Mucosa of descending colon (tissue), 3 donors: ENCODE measurements at regions not wholly inside any gene's neighbourhood (a gene's known extent, or its start where the extent isn't known, plus 50 kb on each side); places are given as distances from the start of the nearest gene placed in this dataset.
A peak's percentile ranks its signal among the peaks of the same experiment; 100 is the strongest.

Source experiments
- ATAC-seq: fragments of 200-7000 bp; cut with Tn5 transposase; one replicate; pipeline ENCODE4 v1.9.1; 2020; ENCODE audit warnings: mild to moderate bottlenecking, moderate library complexity
- DNase-seq, 3 donors: peaks; one replicate each; pipeline ENCODE4 v3.0.0-alpha.2; 2020
- H3K36me3 ChIP-seq: fragments of 200-600 bp; one replicate; pipeline ENCODE4 v1.8.0; 2021; ENCODE audit warnings: low read depth, mild to moderate bottlenecking
- H3K4me1 ChIP-seq: fragments of 200-600 bp; one replicate; pipeline ENCODE4 v1.8.0; 2021; ENCODE audit warnings: low read depth, mild to moderate bottlenecking
- H3K4me3 ChIP-seq: fragments of 200-600 bp; one replicate; pipeline ENCODE4 v1.8.0; 2021; ENCODE audit warnings: mild to moderate bottlenecking
- H3K9me3 ChIP-seq: fragments of 200-600 bp; one replicate; pipeline ENCODE4 v1.8.0; 2021; ENCODE audit warnings: mild to moderate bottlenecking
- CTCF ChIP-seq: fragments of 200-600 bp; IDR thresholded peaks from one replicate; pipeline ENCODE4 v1.8.0; 2022; ENCODE audit warnings: antibody characterized with exemption, mild to moderate bottlenecking
- intact Hi-C, 2 donors: fragments of 100-400 bp; cut with DNase I in 1 of 2; cut with micrococcal nuclease in 1 of 2; formaldehyde crosslinking; loops; one replicate each; pipeline versions ENCODE4 v1.11.0 to v1.11.1; 2022; cut with DNase I, micrococcal nuclease
- donor health status: DM: no; HTN: no; CAD: no; lungs with moderate emphysema.
- donor health status: DM: no; HTN: no; CAD: no.
- donor health status: DM: no; HTN: yes; CAD: no.

- peak in 1 of 3 donors; percentile 27 for DNase-seq
Measured at GRCh38 chr6:170232186-170233002, 58.5 kb downstream of the DLL1 start.

GRCh38 chr6:170231293-170232185, 59.3 kb downstream of the DLL1 start:
- Histone ChIP-seq H3K36me3 (no peaks in the 10 kb centered on the region), H3K4me1 (no peaks in the 10 kb centered on the region), H3K9me3 (no peaks in the 10 kb centered on the region), H3K4me3 (no peak overlapping the region)
- ATAC-seq (no peak), DNase-seq (peak in 1 of 3 donors; percentile 19)
- no peak for TF ChIP-seq CTCF
- intact Hi-C loops = no loop called here

More at GRCh38 chr6:170232186-170233002, 58.5 kb downstream of the DLL1 start:
- H3K4me3 ChIP-seq = no peak overlapping the region
- H3K4me1 ChIP-seq = no peaks in the 10 kb centered on the region
- H3K9me3 ChIP-seq = no peaks in the 10 kb centered on the region
- no peak for ATAC-seq
- intact Hi-C loops = no loop called here
- TF ChIP-seq CTCF = no peak
- H3K36me3 ChIP-seq = no peaks in the 10 kb centered on the region

- Histone ChIP-seq H3K4me3 (no peak overlapping the region), H3K4me1 (no peaks in the 10 kb centered on the region), H3K9me3 (no peaks in the 10 kb centered on the region), H3K36me3 (no peaks in the 10 kb centered on the region)
- TF ChIP-seq CTCF = no peak
- no peak for DNase-seq
- no peak for ATAC-seq
- intact Hi-C loops = no loop called here
Measured at GRCh38 chr6:170230520-170231292, 60.2 kb downstream of the DLL1 start.

GRCh38 chr6:170229851-170230519, 60.9 kb downstream of the DLL1 start:
- ATAC-seq (no peak), DNase-seq (no peak)
- H3K9me3 ChIP-seq = no peaks in the 10 kb centered on the region
- TF ChIP-seq CTCF = no peak
- no peaks in the 10 kb centered on the region for H3K4me1 ChIP-seq
- no peak overlapping the region for H3K4me3 ChIP-seq
- intact Hi-C loops = no loop called here
- no peaks in the 10 kb centered on the region for H3K36me3 ChIP-seq

- H3K4me3 ChIP-seq = no peak overlapping the region
Measured at GRCh38 chr6:170229396-170229795, 61.5 kb downstream of the DLL1 start.

More at GRCh38 chr6:170229396-170229795, 61.5 kb downstream of the DLL1 start:
- TF ChIP-seq CTCF = no peak
- no peaks in the 10 kb centered on the region for H3K9me3 ChIP-seq
- no peaks in the 10 kb centered on the region for H3K36me3 ChIP-seq
- no peak for ATAC-seq
- no peaks in the 10 kb centered on the region for H3K4me1 ChIP-seq
- intact Hi-C loops = no loop called here
- DNase-seq = no peak
